HEK293 (cell line): ENCODE measurements at regions not wholly inside any gene's neighbourhood (a gene's known extent, or its start where the extent isn't known, plus 50 kb on each side); places are given as distances from the start of the nearest gene placed in this dataset.

Experiments
- BCL11A ChIP-seq: fragments of 450-650 bp; formaldehyde crosslinking; IDR thresholded peaks from 2 replicates; pipeline ENCODE4 v1.5.1; 2016; ENCODE audit warnings: low read depth, missing biosample characterization, missing genetic modification characterization
- GLIS2 ChIP-seq: fragments of 450-650 bp; formaldehyde crosslinking; IDR thresholded peaks from 2 replicates; pipeline ENCODE4 v1.5.1; 2016; ENCODE audit warnings: missing biosample characterization, missing genetic modification characterization
- SP3 ChIP-seq: fragments of 450-650 bp; formaldehyde crosslinking; IDR thresholded peaks from 2 replicates; pipeline ENCODE4 v1.5.1; 2016; ENCODE audit warnings: missing biosample characterization, missing genetic modification characterization
- ZSCAN5A ChIP-seq: fragments of 450-650 bp; formaldehyde crosslinking; IDR thresholded peaks from 2 replicates; pipeline ENCODE4 v1.5.1; 2016; ENCODE audit warnings: missing biosample characterization, missing genetic modification characterization
- TF ChIP-seq, protein P1 (sequence below): fragments of 450-650 bp; formaldehyde crosslinking; IDR thresholded peaks from 2 replicates; pipeline ENCODE4 v1.5.1; 2016; ENCODE audit warnings: missing biosample characterization, missing genetic modification characterization

- no peak for TF ChIP-seq SP3 (tag by site-specific recombination)
- TF ChIP-seq, protein P1, sequence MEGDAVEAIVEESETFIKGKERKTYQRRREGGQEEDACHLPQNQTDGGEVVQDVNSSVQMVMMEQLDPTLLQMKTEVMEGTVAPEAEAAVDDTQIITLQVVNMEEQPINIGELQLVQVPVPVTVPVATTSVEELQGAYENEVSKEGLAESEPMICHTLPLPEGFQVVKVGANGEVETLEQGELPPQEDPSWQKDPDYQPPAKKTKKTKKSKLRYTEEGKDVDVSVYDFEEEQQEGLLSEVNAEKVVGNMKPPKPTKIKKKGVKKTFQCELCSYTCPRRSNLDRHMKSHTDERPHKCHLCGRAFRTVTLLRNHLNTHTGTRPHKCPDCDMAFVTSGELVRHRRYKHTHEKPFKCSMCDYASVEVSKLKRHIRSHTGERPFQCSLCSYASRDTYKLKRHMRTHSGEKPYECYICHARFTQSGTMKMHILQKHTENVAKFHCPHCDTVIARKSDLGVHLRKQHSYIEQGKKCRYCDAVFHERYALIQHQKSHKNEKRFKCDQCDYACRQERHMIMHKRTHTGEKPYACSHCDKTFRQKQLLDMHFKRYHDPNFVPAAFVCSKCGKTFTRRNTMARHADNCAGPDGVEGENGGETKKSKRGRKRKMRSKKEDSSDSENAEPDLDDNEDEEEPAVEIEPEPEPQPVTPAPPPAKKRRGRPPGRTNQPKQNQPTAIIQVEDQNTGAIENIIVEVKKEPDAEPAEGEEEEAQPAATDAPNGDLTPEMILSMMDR (tag by site-specific recombination) = no peak
- no peak for TF ChIP-seq BCL11A
- TF ChIP-seq ZSCAN5A = no peak
- TF ChIP-seq GLIS2 = no peak
Observed at GRCh38 chr3:166285001-166285400, 447.8 kb upstream of the BCHE start.
